ENCODE measurements at regions not wholly inside any gene's neighbourhood (a gene's known extent, or its start where the extent isn't known, plus 50 kb on each side); places are given as distances from the start of the nearest gene placed in this dataset.

DNA sequence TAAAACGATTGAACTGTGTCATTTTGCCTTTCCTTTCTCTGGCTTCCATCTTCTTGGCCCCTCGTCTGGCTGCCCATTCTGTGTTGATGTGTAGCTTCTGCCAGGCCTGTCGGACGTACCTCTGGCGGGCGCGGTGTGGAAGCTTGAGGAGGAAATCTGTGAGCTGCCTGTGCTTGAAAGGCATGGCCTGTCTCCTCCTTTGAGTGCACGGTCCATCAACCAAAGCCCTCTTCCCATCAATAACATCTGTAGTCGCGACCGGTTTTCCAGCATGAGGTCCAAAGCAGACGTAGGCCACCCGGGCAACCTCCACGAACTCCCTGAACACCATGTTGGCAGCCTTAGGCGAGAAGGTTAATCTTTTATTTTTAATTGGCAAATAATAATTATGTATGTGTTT is 202.7 kb downstream of the CRLF2 start:
- DNase-seq = no peak
- no peaks in the 10 kb centered on the region for H3K27me3 ChIP-seq
- in situ Hi-C loops (cut with MboI; ENCODE audit: low pct_ligation_motif_present in 1 of 4, low pct_unique_long_range_greater_than_20kb in 1 of 4, low sequenced_read_pairs in 3 of 4) (no loop called here), intact Hi-C loops (cut with DNase I; ENCODE audit: low total_unique reads) (no loop called here)
- no peaks in the 10 kb centered on the region for H3K9me3 ChIP-seq
- 86 to 87% methylated on average over 14 to 15 of the region's 15 CpGs for WGBS, 2 donors (ENCODE audit: low coverage in 1 of 2)
- no peaks in the 10 kb centered on the region for H3K4me1 ChIP-seq
- TF ChIP-seq POLR2A (IDR thresholded peaks at IDR 0.05) = no peak
- no peak for TF ChIP-seq POLR2AphosphoS5 (IDR thresholded peaks at IDR 0.05)
- no peak for TF ChIP-seq EP300 (IDR thresholded peaks at IDR 0.05; ENCODE audit: low read depth)
- TF ChIP-seq, protein P1, sequence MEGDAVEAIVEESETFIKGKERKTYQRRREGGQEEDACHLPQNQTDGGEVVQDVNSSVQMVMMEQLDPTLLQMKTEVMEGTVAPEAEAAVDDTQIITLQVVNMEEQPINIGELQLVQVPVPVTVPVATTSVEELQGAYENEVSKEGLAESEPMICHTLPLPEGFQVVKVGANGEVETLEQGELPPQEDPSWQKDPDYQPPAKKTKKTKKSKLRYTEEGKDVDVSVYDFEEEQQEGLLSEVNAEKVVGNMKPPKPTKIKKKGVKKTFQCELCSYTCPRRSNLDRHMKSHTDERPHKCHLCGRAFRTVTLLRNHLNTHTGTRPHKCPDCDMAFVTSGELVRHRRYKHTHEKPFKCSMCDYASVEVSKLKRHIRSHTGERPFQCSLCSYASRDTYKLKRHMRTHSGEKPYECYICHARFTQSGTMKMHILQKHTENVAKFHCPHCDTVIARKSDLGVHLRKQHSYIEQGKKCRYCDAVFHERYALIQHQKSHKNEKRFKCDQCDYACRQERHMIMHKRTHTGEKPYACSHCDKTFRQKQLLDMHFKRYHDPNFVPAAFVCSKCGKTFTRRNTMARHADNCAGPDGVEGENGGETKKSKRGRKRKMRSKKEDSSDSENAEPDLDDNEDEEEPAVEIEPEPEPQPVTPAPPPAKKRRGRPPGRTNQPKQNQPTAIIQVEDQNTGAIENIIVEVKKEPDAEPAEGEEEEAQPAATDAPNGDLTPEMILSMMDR (IDR thresholded peaks at IDR 0.05) = no peak
- H3K27ac ChIP-seq = no peak overlapping the region
- no peaks in the 10 kb centered on the region for H3K36me3 ChIP-seq
- no peak overlapping the region for H3K4me3 ChIP-seq

DNA sequence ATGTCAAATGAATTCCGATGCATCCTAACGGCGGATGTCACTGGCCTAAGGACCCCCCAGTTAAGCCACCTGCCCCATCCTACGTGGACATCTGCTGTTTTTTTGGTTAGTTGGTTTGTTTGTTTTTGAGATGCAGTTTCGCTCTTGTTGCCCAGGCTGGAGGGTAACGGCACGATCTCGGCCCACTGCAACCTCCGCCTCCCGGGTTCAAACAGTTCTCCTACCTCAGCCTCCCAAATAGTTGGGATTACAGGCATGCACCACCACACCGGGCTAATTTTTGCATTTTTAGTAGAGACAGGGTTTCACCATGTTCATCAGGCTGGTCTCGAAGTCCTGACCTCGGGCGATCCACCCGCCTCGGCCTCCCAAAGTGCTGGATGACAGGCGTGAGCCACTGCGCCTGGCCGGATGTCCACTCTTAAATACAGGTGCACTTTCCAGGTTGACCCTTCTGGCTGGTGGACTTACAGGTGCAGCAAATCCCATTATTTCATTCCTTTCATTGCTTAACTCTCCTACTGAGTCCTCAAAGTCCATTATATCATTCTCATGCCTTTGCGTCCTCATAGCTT is 206.2 kb downstream of the CRLF2 start:
- in situ Hi-C loops (cut with MboI; ENCODE audit: low pct_ligation_motif_present in 1 of 4, low pct_unique_long_range_greater_than_20kb in 1 of 4, low sequenced_read_pairs in 3 of 4) (no loop called here), intact Hi-C loops (cut with DNase I; ENCODE audit: low total_unique reads) (no loop called here)
- Histone ChIP-seq H3K9me3 (no peaks in the 10 kb centered on the region), H3K4me3 (no peak overlapping the region), H3K36me3 (no peaks in the 10 kb centered on the region), H3K27ac (no peak overlapping the region), H3K4me1 (no peaks in the 10 kb centered on the region), H3K27me3 (no peaks in the 10 kb centered on the region)
- WGBS, 2 donors (ENCODE audit: low coverage in 1 of 2) = 92 to 96% methylated on average over 19 to 20 of the region's 20 CpGs
- TF ChIP-seq, protein P1 (IDR thresholded peaks at IDR 0.05) = no peak
- TF ChIP-seq POLR2A (IDR thresholded peaks at IDR 0.05) (no peak), EP300 (IDR thresholded peaks at IDR 0.05; ENCODE audit: low read depth) (no peak), POLR2AphosphoS5 (IDR thresholded peaks at IDR 0.05) (no peak)
- DNase-seq = no peak

- intact Hi-C loops (cut with DNase I; ENCODE audit: low total_unique reads) = no loop called here
- in situ Hi-C loops (cut with MboI; ENCODE audit: low pct_ligation_motif_present in 1 of 4, low pct_unique_long_range_greater_than_20kb in 1 of 4, low sequenced_read_pairs in 3 of 4) = no loop called here
- H3K9me3 ChIP-seq = no peaks in the 10 kb centered on the region
- 80 to 90% methylated on average over 1 to 23 of the region's 23 CpGs for WGBS, 2 donors (ENCODE audit: low coverage in 1 of 2)
- H3K36me3 ChIP-seq = no peaks in the 10 kb centered on the region
- no peaks in the 10 kb centered on the region for H3K4me1 ChIP-seq
- no peak for TF ChIP-seq POLR2A (IDR thresholded peaks at IDR 0.05)
- no peak for TF ChIP-seq POLR2AphosphoS5 (IDR thresholded peaks at IDR 0.05)
- TF ChIP-seq, protein P1 (IDR thresholded peaks at IDR 0.05) = no peak
- no peak for TF ChIP-seq EP300 (IDR thresholded peaks at IDR 0.05; ENCODE audit: low read depth)
- no peak overlapping the region for H3K4me3 ChIP-seq
- no peak for DNase-seq
- no peak overlapping the region for H3K27ac ChIP-seq
- no peaks in the 10 kb centered on the region for H3K27me3 ChIP-seq
Measured at GRCh38 chrX:1002611-1003010, 209.8 kb downstream of the CRLF2 start.

DNA sequence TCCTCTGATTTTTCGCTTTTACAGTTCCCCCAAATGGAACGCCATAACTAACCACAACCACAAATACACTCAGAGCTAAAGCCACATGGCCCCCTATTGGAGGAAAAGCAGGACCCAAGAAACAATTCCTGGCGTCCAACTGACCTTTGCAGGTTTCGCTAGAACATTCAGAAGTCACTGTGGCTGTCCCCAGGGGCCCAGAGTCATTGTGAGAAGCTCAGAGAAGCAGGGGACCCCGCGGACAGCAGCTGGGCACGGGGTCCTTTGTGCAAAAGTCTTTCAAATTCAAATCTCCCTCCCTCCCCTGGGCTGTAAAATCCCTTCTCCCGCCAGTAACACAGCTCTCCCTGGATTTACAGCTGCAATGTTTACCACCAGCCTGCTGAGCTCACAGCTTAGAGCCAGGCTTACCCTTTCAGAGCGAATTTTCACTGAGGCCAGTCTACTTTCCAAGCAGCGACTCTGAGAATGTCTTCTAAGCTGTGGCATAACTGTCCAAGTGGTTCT is 214.8 kb downstream of the CRLF2 start:
- intact Hi-C loops (cut with DNase I; ENCODE audit: low total_unique reads) (loop anchor here (10.0 kb wide), 1 partner anchor 1327 kb away; no protein-coding TSS in a partner anchor), in situ Hi-C loops (cut with MboI; ENCODE audit: low pct_ligation_motif_present in 1 of 4, low pct_unique_long_range_greater_than_20kb in 1 of 4, low sequenced_read_pairs in 3 of 4) (no loop called here)
- H3K9me3 ChIP-seq = peaks cover 0 to 11% of the 10 kb centered on the region in 2 donors
- H3K27ac ChIP-seq = no peak overlapping the region
- no peak overlapping the region for H3K4me3 ChIP-seq
- H3K4me1 ChIP-seq = no peaks in the 10 kb centered on the region
- DNase-seq = no peak
- WGBS, 2 donors (ENCODE audit: low coverage in 1 of 2) = 14 to 18% methylated on average over 5 to 10 of the region's 10 CpGs
- no peaks in the 10 kb centered on the region for H3K27me3 ChIP-seq
- H3K36me3 ChIP-seq = no peaks in the 10 kb centered on the region
- TF ChIP-seq, protein P1 (IDR thresholded peaks at IDR 0.05) = no peak
- no peak for TF ChIP-seq POLR2A (IDR thresholded peaks at IDR 0.05)
- TF ChIP-seq EP300 (IDR thresholded peaks at IDR 0.05; ENCODE audit: low read depth) = no peak
- TF ChIP-seq POLR2AphosphoS5 (IDR thresholded peaks at IDR 0.05) = no peak
